Brain microvascular endothelial cell (primary cell): ENCODE measurements at regions not wholly inside any gene's neighbourhood (a gene's known extent, or its start where the extent isn't known, plus 50 kb on each side); places are given as distances from the start of the nearest gene placed in this dataset.

Experiments used
- DNase-seq: peaks from one replicate; pipeline ENCODE4 v3.0.0-alpha.2; 2020
- H3K27ac ChIP-seq: fragments of 250-450 bp; sonication (Bioruptor Pico); 2 replicates; pipeline ENCODE4 v1.5.1; 2020; ENCODE audit warnings: mild to moderate bottlenecking, moderate library complexity
- H3K27me3 ChIP-seq: fragments of 250-450 bp; sonication (Bioruptor Pico); replicated peaks from 2 replicates; pipeline ENCODE4 v1.5.1; 2020; ENCODE audit warnings: mild to moderate bottlenecking
- H3K36me3 ChIP-seq: fragments of 250-450 bp; sonication (Bioruptor Pico); replicated peaks from 2 replicates; pipeline ENCODE4 v1.5.1; 2020; ENCODE audit warnings: mild to moderate bottlenecking
- H3K4me3 ChIP-seq: 2 replicates; pipeline ENCODE4 v1.5.1; 2011; ENCODE audit warnings: low read depth, mild to moderate bottlenecking, control low read depth, low read length, moderate library complexity
- CTCF ChIP-seq: IDR thresholded peaks from 2 replicates; pipeline ENCODE4 v1.5.1; 2011; ENCODE audit warnings: low read depth, mild to moderate bottlenecking, moderate library complexity, low read length, control low read depth, inconsistent platforms; ENCODE audit errors: missing control alignments
- in situ Hi-C: cut with HindIII; loops from 2 replicates; pipeline ENCODE4 v1.10.0; 2017; ENCODE audit warnings: low sequenced_read_pairs, low pct_ligation_motif_present

- no peak overlapping the region for H3K27ac ChIP-seq
- no peaks in the 10 kb centered on the region for H3K36me3 ChIP-seq
- DNase-seq: peak; percentile 18
- no peaks in the 10 kb centered on the region for H3K27me3 ChIP-seq
- H3K4me3 ChIP-seq: no peak overlapping the region
- in situ Hi-C loops: no loop called here
- peak; percentile 59 for TF ChIP-seq CTCF
Measured at GRCh38 chr14:89013098-89013504, 188.7 kb downstream of the TTC8 start.

GRCh38 chr14:89013698-89014568, 189.5 kb downstream of the TTC8 start:
- no peaks in the 10 kb centered on the region for H3K27me3 ChIP-seq
- H3K36me3 ChIP-seq: no peaks in the 10 kb centered on the region
- in situ Hi-C loops: no loop called here
- TF ChIP-seq CTCF: no peak
- no peak for DNase-seq
- no peak overlapping the region for H3K4me3 ChIP-seq
- H3K27ac ChIP-seq: no peak overlapping the region

DNA sequence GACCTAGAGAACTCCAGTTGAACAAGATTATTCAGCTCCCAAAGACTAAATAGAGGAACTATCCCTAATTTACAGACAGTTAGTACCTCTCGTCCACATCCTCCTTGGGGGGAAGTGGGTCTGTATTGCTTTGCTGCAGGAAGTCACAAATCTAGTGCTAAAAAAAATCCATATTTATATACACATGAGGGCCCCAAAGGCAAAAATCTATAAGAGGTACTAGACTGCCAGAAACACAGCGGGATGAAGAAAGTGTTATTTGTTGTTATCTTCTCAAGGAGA, 190.1 kb downstream of the TTC8 start:
- Histone ChIP-seq H3K4me3 (no peak overlapping the region), H3K27ac (no peak overlapping the region), H3K36me3 (no peaks in the 10 kb centered on the region), H3K27me3 (no peaks in the 10 kb centered on the region)
- TF ChIP-seq CTCF: no peak
- DNase-seq: no peak
- in situ Hi-C loops: no loop called here

- peak; percentile 54 for TF ChIP-seq CTCF
- H3K27me3 ChIP-seq: no peaks in the 10 kb centered on the region
- H3K36me3 ChIP-seq: no peaks in the 10 kb centered on the region
- no peak overlapping the region for H3K4me3 ChIP-seq
- in situ Hi-C loops: no loop called here
- H3K27ac ChIP-seq: no peak overlapping the region
- DNase-seq: no peak
Measured at GRCh38 chr14:89015016-89015415, 190.6 kb downstream of the TTC8 start.

GRCh38 chr14:89017417-89017816, 193.0 kb downstream of the TTC8 start:
- Histone ChIP-seq H3K4me3 (no peak overlapping the region), H3K27me3 (no peaks in the 10 kb centered on the region), H3K36me3 (no peaks in the 10 kb centered on the region), H3K27ac (no peak overlapping the region)
- TF ChIP-seq CTCF: no peak
- no peak for DNase-seq
- in situ Hi-C loops: no loop called here

DNA sequence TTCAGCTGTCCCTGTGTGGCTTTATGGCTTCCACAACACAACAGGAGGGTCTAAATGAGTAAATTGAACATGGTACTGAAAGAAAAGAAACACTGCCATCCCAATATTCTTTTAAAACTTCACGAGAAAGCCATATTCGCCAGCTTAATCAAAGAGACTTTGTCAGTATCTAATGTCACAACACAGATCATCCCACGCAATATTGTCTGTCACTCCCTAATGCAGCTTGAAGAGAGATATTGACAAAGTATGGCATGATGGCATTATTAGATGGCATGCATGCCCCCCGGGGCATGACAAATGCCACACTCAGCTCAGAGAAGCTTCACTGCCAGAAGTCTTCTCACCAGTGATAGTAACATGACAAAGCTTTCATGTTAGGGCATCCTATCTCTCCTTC, 197.8 kb downstream of the TTC8 start:
- no peak for DNase-seq
- Histone ChIP-seq H3K4me3 (no peak overlapping the region), H3K36me3 (no peaks in the 10 kb centered on the region), H3K27me3 (no peaks in the 10 kb centered on the region), H3K27ac (no peak overlapping the region)
- no peak for TF ChIP-seq CTCF
- in situ Hi-C loops: no loop called here
